ENCODE measurements at regions not wholly inside any gene's neighbourhood (a gene's known extent, or its start where the extent isn't known, plus 50 kb on each side); places are given as distances from the start of the nearest gene placed in this dataset.

GRCh38 chr11:23856654-23857053 is 640.2 kb upstream of the LUZP2 start:
- H3K27me3 ChIP-seq (replicated peaks; ENCODE audit: control insufficient read depth, insufficient read depth, low read length): no peaks in the 10 kb centered on the region
- no peak for TF ChIP-seq CTCF (IDR thresholded peaks at IDR 0.05; ENCODE audit: insufficient read depth, low read length, poor library complexity, severe bottlenecking)
- no peaks in the 10 kb centered on the region for H3K36me3 ChIP-seq (ENCODE audit: control insufficient read depth, insufficient read depth, low read length)
- no peak overlapping the region for H3K4me3 ChIP-seq (replicated peaks; ENCODE audit: low read depth, low read length)
- DNase-seq (ENCODE audit: extremely low read depth, insufficient read length): no peak

- no peaks in the 10 kb centered on the region for H3K36me3 ChIP-seq (ENCODE audit: control insufficient read depth, insufficient read depth, low read length)
- H3K27me3 ChIP-seq (replicated peaks; ENCODE audit: control insufficient read depth, insufficient read depth, low read length): no peaks in the 10 kb centered on the region
- no peak for DNase-seq (ENCODE audit: extremely low read depth, insufficient read length)
- H3K4me3 ChIP-seq (replicated peaks; ENCODE audit: low read depth, low read length): no peak overlapping the region
- no peak for TF ChIP-seq CTCF (IDR thresholded peaks at IDR 0.05; ENCODE audit: insufficient read depth, low read length, poor library complexity, severe bottlenecking)
Observed at GRCh38 chr11:23859087-23859486, 637.8 kb upstream of the LUZP2 start.

- no peak overlapping the region for H3K4me3 ChIP-seq (replicated peaks; ENCODE audit: low read depth, low read length)
- TF ChIP-seq CTCF (IDR thresholded peaks at IDR 0.05; ENCODE audit: insufficient read depth, low read length, poor library complexity, severe bottlenecking): no peak
- DNase-seq (ENCODE audit: extremely low read depth, insufficient read length): no peak
- no peaks in the 10 kb centered on the region for H3K27me3 ChIP-seq (replicated peaks; ENCODE audit: control insufficient read depth, insufficient read depth, low read length)
- H3K36me3 ChIP-seq (ENCODE audit: control insufficient read depth, insufficient read depth, low read length): no peaks in the 10 kb centered on the region
Observed at GRCh38 chr11:23861615-23862014, 635.2 kb upstream of the LUZP2 start.

- DNase-seq (ENCODE audit: extremely low read depth, insufficient read length): no peak
- TF ChIP-seq CTCF (IDR thresholded peaks at IDR 0.05; ENCODE audit: insufficient read depth, low read length, poor library complexity, severe bottlenecking): no peak
- no peak overlapping the region for H3K4me3 ChIP-seq (replicated peaks; ENCODE audit: low read depth, low read length)
Observed at GRCh38 chr11:23865341-23865975, 631.4 kb upstream of the LUZP2 start.

GRCh38 chr11:23866641-23867040 is 630.2 kb upstream of the LUZP2 start:
- Histone ChIP-seq H3K27me3 (replicated peaks; ENCODE audit: control insufficient read depth, insufficient read depth, low read length) (no peaks in the 10 kb centered on the region), H3K4me3 (replicated peaks; ENCODE audit: low read depth, low read length) (no peak overlapping the region), H3K36me3 (ENCODE audit: control insufficient read depth, insufficient read depth, low read length) (no peaks in the 10 kb centered on the region)
- TF ChIP-seq CTCF (IDR thresholded peaks at IDR 0.05; ENCODE audit: insufficient read depth, low read length, poor library complexity, severe bottlenecking): no peak
- no peak for DNase-seq (ENCODE audit: extremely low read depth, insufficient read length)

More at GRCh38 chr11:23865341-23865975, 631.4 kb upstream of the LUZP2 start:
- Histone ChIP-seq H3K36me3 (ENCODE audit: control insufficient read depth, insufficient read depth, low read length) (no peaks in the 10 kb centered on the region), H3K27me3 (replicated peaks; ENCODE audit: control insufficient read depth, insufficient read depth, low read length) (no peaks in the 10 kb centered on the region)

- no peak for DNase-seq (ENCODE audit: extremely low read depth, insufficient read length)
- no peak overlapping the region for H3K4me3 ChIP-seq (replicated peaks; ENCODE audit: low read depth, low read length)
- no peak for TF ChIP-seq CTCF (IDR thresholded peaks at IDR 0.05; ENCODE audit: insufficient read depth, low read length, poor library complexity, severe bottlenecking)
- H3K27me3 ChIP-seq (replicated peaks; ENCODE audit: control insufficient read depth, insufficient read depth, low read length): no peaks in the 10 kb centered on the region
- no peaks in the 10 kb centered on the region for H3K36me3 ChIP-seq (ENCODE audit: control insufficient read depth, insufficient read depth, low read length)
Observed at GRCh38 chr11:23869671-23870070, 627.2 kb upstream of the LUZP2 start.

Measured in GM06990 (cell line).